ENCODE measurements at regions not wholly inside any gene's neighbourhood (a gene's known extent, or its start where the extent isn't known, plus 50 kb on each side); places are given as distances from the start of the nearest gene placed in this dataset.

DNA sequence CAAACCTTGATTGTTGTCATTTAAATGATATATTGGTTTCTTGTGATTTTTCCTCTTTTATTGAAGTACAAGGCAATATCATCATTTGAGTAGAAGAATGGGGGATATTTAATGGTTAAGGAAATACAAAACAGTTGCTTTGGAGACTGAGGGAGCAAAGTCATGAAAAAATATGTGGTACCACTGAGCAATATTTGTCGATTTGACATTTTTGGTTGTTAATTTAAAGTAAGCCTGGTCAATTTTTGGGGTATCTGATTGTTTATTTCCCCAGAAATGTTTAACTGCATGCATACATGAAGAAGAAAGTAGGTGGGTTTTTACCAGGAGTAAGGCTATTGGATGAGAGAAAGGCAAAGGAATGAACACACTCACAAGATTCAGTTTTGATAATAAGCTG, 556.2 kb downstream of the TRAM1L1 start:
- Histone ChIP-seq H2AFZ (ENCODE audit: low read length) (no peak overlapping the region), H2BK15ac (ENCODE audit: low read depth, low read length) (no peak overlapping the region), H3K9ac (ENCODE audit: extremely low read depth, insufficient read length, low read length) (no peak overlapping the region), H4K91ac (ENCODE audit: insufficient read length, low read depth, low read length) (no peak overlapping the region), H3K23me2 (ENCODE audit: insufficient read length, low read depth, low read length, poor library complexity, severe bottlenecking) (no peaks in the 10 kb centered on the region), H4K20me1 (ENCODE audit: control insufficient read depth, insufficient read depth, insufficient read length) (no peaks in the 10 kb centered on the region), H2BK5ac (ENCODE audit: insufficient read length, low read length) (no peak overlapping the region), H2AK5ac (ENCODE audit: insufficient read length, low read length) (no peak overlapping the region), H2BK20ac (ENCODE audit: low read depth, low read length, poor library complexity, severe bottlenecking) (no peak overlapping the region), H3K4me2 (ENCODE audit: insufficient read depth, insufficient read length, low read length) (no peak overlapping the region), H2BK12ac (ENCODE audit: insufficient read length, low read depth, low read length) (no peak overlapping the region), H2BK120ac (ENCODE audit: low read depth, low read length, poor library complexity, severe bottlenecking) (no peak overlapping the region), H3K27me3 (ENCODE audit: insufficient read depth, low read length) (no peaks in the 10 kb centered on the region), H3K27ac (ENCODE audit: insufficient read length, low read depth, low read length) (no peak overlapping the region), H3K14ac (ENCODE audit: insufficient read depth, low read length) (no peak overlapping the region), H3K79me1 (ENCODE audit: insufficient read depth, low read depth, low read length, poor library complexity, severe bottlenecking) (no peaks in the 10 kb centered on the region), H3K79me2 (ENCODE audit: insufficient read depth, low read length) (no peaks in the 10 kb centered on the region), H4K8ac (replicated peaks; ENCODE audit: insufficient read length, low read depth, low read length) (no peak overlapping the region), H4K5ac (ENCODE audit: insufficient read length, low read depth, low read length) (no peak overlapping the region), H3T11ph (ENCODE audit: low read length) (no peak overlapping the region), H3K23ac (ENCODE audit: insufficient read length, low read depth, low read length) (no peak overlapping the region), H3K56ac (ENCODE audit: insufficient read length, low read depth, low read length) (no peak overlapping the region), H3K9me3 (ENCODE audit: control insufficient read depth, low read depth, low read length) (no peaks in the 10 kb centered on the region), H3K4ac (ENCODE audit: low read depth, low read length) (no peak overlapping the region), H3K18ac (ENCODE audit: insufficient read length, low read depth, low read length) (no peak overlapping the region), H3K4me1 (ENCODE audit: insufficient read depth, low read length) (no peaks in the 10 kb centered on the region)
- Mint-ChIP-seq H3K27me3 (ENCODE audit: low read depth) (no peaks in the 10 kb centered on the region), H3K36me3 (ENCODE audit: insufficient read depth in 1 of 3, low read depth in 3 of 3) (no peaks in the 10 kb centered on the region), H3K4me1 (peaks cover 4 to 7% of the 10 kb centered on the region in 2 experiments; a peak in 3 of 4 replicates), H3K9me3 (no peaks in the 10 kb centered on the region), H3K4me3 (no peak overlapping the region), H3K27ac (no peak overlapping the region)
- DNase-seq = no peak
- TF ChIP-seq, protein P1, sequence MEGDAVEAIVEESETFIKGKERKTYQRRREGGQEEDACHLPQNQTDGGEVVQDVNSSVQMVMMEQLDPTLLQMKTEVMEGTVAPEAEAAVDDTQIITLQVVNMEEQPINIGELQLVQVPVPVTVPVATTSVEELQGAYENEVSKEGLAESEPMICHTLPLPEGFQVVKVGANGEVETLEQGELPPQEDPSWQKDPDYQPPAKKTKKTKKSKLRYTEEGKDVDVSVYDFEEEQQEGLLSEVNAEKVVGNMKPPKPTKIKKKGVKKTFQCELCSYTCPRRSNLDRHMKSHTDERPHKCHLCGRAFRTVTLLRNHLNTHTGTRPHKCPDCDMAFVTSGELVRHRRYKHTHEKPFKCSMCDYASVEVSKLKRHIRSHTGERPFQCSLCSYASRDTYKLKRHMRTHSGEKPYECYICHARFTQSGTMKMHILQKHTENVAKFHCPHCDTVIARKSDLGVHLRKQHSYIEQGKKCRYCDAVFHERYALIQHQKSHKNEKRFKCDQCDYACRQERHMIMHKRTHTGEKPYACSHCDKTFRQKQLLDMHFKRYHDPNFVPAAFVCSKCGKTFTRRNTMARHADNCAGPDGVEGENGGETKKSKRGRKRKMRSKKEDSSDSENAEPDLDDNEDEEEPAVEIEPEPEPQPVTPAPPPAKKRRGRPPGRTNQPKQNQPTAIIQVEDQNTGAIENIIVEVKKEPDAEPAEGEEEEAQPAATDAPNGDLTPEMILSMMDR (conservative IDR thresholded peaks at IDR 0.05) = no peak
- WGBS (ENCODE audit: extremely low coverage, insufficient read length, low lambda C conversion rate) = no CpG with 5 or more reads among the region's 1 CpG
